ENCODE measurements at regions not wholly inside any gene's neighbourhood (a gene's known extent, or its start where the extent isn't known, plus 50 kb on each side); places are given as distances from the start of the nearest gene placed in this dataset.

DNA sequence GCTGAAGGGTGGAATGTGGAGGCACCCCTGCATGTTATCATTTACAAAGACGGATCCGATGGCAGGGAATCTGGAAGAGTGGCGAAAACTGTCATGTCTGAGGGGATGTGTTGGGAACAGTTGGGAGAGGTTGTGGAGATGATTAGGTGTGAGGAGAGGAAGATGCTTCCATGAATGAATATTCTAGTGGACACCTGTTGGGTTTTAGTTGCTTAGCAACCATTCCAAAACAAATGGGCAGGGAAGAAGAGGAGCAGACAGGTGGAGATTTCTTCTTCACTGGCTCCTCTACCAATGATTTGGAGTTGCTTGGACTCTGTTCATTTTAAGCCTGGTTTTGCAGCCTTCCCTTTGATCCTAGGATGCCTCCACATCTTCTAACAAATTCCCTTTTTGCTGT, 465.3 kb upstream of the CLINT1 start (continued):
- TF ChIP-seq ZNF138 (CRISPR knock-in tag; conservative IDR thresholded peaks at IDR 0.05), result no peak
- TF ChIP-seq, protein P1, sequence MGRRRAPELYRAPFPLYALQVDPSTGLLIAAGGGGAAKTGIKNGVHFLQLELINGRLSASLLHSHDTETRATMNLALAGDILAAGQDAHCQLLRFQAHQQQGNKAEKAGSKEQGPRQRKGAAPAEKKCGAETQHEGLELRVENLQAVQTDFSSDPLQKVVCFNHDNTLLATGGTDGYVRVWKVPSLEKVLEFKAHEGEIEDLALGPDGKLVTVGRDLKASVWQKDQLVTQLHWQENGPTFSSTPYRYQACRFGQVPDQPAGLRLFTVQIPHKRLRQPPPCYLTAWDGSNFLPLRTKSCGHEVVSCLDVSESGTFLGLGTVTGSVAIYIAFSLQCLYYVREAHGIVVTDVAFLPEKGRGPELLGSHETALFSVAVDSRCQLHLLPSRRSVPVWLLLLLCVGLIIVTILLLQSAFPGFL (CRISPR knock-in tag; IDR thresholded peaks at IDR 0.05; ENCODE audit: borderline replicate concordance), result no peak
- no peak for TF ChIP-seq ZNF317 (CRISPR knock-in tag; IDR thresholded peaks at IDR 0.05; ENCODE audit: borderline replicate concordance, low read depth)
- no peak for TF ChIP-seq ATF1 (CRISPR knock-in tag; IDR thresholded peaks at IDR 0.05)
- TF ChIP-seq FOXP1 (CRISPR knock-in tag; IDR thresholded peaks at IDR 0.05; ENCODE audit: borderline replicate concordance), result no peak

DNA sequence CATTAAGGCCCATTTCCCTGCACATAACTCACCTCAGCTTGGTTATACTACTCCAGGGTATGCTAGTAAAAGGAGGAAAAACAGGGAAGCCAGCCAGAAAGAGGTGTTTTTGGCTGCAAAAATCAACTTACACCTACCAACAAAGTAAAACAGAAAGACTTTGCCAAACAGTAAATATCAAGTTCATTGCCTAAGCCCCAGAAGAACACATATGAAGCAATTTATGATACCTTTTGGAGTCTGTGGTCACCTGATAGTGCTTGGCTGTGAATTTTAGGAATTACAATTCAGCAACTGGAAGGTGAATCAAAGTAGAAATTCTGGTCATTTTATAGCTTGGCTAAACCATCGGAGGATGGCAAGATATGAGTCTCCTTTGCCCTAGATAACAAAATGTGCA, 463.7 kb upstream of the CLINT1 start:
- ChIA-PET POLR2A (no interaction called here), CTCF (no interaction called here)
- TF ChIP-seq, protein P2, sequence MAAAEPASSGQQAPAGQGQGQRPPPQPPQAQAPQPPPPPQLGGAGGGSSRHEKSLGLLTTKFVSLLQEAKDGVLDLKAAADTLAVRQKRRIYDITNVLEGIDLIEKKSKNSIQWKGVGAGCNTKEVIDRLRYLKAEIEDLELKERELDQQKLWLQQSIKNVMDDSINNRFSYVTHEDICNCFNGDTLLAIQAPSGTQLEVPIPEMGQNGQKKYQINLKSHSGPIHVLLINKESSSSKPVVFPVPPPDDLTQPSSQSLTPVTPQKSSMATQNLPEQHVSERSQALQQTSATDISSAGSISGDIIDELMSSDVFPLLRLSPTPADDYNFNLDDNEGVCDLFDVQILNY (CRISPR knock-in tag; IDR thresholded peaks at IDR 0.05), result no peak
- TF ChIP-seq, protein P3, sequence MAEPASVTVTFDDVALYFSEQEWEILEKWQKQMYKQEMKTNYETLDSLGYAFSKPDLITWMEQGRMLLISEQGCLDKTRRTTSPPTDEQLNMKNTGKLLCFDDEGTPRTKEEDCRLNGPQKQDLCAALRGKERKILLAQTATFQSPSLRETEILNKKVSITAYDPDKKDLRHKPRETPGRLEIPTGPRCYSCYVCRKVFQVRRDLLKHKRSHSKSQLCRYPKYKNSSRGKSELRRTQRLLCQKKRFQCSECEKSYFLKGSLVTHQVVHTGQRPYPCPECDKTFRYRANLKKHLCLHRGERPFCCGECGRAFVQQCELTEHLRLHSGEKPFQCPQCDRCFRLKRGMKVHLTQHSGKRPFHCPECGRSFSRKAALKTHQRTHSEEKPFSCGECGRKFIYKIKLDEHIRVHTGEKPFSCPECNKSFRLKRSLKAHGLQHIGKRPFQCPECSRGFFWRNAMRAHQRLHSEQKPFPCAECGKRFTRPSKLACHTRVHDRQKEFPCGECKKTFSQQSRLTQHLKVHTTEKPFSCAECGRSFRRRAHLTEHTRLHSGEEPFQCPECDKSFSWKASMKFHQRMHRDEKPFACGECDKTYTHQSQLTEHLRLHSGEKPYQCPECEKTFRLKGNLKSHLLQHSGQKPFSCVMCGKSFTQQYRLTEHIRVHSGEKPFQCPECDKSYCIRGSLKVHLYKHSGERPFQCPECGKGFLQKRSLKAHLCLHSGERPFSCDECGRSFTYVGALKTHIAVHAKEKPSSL (CRISPR knock-in tag; conservative IDR thresholded peaks at IDR 0.05), result no peak
- TF ChIP-seq, protein P4, sequence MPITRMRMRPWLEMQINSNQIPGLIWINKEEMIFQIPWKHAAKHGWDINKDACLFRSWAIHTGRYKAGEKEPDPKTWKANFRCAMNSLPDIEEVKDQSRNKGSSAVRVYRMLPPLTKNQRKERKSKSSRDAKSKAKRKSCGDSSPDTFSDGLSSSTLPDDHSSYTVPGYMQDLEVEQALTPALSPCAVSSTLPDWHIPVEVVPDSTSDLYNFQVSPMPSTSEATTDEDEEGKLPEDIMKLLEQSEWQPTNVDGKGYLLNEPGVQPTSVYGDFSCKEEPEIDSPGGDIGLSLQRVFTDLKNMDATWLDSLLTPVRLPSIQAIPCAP (CRISPR knock-in tag; IDR thresholded peaks at IDR 0.05), result no peak
- TF ChIP-seq, protein P5, sequence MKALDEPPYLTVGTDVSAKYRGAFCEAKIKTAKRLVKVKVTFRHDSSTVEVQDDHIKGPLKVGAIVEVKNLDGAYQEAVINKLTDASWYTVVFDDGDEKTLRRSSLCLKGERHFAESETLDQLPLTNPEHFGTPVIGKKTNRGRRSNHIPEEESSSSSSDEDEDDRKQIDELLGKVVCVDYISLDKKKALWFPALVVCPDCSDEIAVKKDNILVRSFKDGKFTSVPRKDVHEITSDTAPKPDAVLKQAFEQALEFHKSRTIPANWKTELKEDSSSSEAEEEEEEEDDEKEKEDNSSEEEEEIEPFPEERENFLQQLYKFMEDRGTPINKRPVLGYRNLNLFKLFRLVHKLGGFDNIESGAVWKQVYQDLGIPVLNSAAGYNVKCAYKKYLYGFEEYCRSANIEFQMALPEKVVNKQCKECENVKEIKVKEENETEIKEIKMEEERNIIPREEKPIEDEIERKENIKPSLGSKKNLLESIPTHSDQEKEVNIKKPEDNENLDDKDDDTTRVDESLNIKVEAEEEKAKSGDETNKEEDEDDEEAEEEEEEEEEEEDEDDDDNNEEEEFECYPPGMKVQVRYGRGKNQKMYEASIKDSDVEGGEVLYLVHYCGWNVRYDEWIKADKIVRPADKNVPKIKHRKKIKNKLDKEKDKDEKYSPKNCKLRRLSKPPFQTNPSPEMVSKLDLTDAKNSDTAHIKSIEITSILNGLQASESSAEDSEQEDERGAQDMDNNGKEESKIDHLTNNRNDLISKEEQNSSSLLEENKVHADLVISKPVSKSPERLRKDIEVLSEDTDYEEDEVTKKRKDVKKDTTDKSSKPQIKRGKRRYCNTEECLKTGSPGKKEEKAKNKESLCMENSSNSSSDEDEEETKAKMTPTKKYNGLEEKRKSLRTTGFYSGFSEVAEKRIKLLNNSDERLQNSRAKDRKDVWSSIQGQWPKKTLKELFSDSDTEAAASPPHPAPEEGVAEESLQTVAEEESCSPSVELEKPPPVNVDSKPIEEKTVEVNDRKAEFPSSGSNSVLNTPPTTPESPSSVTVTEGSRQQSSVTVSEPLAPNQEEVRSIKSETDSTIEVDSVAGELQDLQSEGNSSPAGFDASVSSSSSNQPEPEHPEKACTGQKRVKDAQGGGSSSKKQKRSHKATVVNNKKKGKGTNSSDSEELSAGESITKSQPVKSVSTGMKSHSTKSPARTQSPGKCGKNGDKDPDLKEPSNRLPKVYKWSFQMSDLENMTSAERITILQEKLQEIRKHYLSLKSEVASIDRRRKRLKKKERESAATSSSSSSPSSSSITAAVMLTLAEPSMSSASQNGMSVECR (CRISPR knock-in tag; IDR thresholded peaks at IDR 0.05; ENCODE audit: borderline replicate concordance), result no peak
- ATAC-seq, result no peak
- Mint-ChIP-seq H3K27me3 (ENCODE audit: low read depth) (no peaks in the 10 kb centered on the region), H3K4me1 (peaks cover 35% of the 10 kb centered on the region), H3K9me3 (no peaks in the 10 kb centered on the region), H3K36me3 (no peaks in the 10 kb centered on the region), H3K27ac (no peak overlapping the region), H3K4me3 (no peak overlapping the region)
- no peak for DNase-seq (ENCODE audit: low spot score)

DNA sequence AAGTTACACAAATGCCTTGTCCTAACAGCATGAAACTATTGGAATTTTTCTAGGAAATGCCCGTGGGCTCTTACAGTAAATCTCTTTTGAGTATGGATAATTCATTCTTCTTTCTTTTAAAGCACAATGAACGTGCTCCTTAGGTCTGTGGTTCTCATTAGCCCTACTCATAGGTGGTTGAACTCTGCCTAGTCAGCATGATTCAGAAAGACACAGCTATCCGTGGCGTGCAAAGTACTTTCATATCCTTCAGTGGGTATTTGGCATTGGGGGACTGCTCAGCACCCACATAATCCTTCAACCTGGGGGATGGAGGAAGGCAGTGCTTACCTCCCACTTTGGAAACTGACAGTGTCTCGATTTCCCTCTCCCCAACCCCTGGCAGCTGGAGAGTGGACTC, 462.0 kb upstream of the CLINT1 start:
- ChIA-PET POLR2A (no interaction called here), CTCF (interaction anchor here (0.7 kb wide), 1 partner anchor 318 kb away, joined by 4 read pairs; no protein-coding TSS in a partner anchor)
- Mint-ChIP-seq H3K27ac (no peak overlapping the region), H3K36me3 (no peaks in the 10 kb centered on the region), H3K4me3 (no peak overlapping the region), H3K27me3 (ENCODE audit: low read depth) (no peaks in the 10 kb centered on the region), H3K9me3 (no peaks in the 10 kb centered on the region), H3K4me1 (peaks cover 27% of the 10 kb centered on the region)
- no peak for DNase-seq (ENCODE audit: low spot score)
- no peak for ATAC-seq
- TF ChIP-seq ZNF396 (CRISPR knock-in tag; IDR thresholded peaks at IDR 0.05; ENCODE audit: borderline replicate concordance) (no peak), ZBTB21 (CRISPR knock-in tag; IDR thresholded peaks at IDR 0.05; ENCODE audit: borderline replicate concordance) (no peak), NFATC4 (CRISPR knock-in tag; IDR thresholded peaks at IDR 0.05) (no peak), NR2C2 (CRISPR knock-in tag; IDR thresholded peaks at IDR 0.05) (no peak), FOXK1 (CRISPR knock-in tag; IDR thresholded peaks at IDR 0.05) (no peak), IRF2 (CRISPR knock-in tag; IDR thresholded peaks at IDR 0.05; ENCODE audit: borderline replicate concordance, low read depth) (no peak), GRHL2 (CRISPR knock-in tag; IDR thresholded peaks at IDR 0.05; ENCODE audit: insufficient replicate concordance, severe bottlenecking) (no peak)
- TF ChIP-seq, protein P6, sequence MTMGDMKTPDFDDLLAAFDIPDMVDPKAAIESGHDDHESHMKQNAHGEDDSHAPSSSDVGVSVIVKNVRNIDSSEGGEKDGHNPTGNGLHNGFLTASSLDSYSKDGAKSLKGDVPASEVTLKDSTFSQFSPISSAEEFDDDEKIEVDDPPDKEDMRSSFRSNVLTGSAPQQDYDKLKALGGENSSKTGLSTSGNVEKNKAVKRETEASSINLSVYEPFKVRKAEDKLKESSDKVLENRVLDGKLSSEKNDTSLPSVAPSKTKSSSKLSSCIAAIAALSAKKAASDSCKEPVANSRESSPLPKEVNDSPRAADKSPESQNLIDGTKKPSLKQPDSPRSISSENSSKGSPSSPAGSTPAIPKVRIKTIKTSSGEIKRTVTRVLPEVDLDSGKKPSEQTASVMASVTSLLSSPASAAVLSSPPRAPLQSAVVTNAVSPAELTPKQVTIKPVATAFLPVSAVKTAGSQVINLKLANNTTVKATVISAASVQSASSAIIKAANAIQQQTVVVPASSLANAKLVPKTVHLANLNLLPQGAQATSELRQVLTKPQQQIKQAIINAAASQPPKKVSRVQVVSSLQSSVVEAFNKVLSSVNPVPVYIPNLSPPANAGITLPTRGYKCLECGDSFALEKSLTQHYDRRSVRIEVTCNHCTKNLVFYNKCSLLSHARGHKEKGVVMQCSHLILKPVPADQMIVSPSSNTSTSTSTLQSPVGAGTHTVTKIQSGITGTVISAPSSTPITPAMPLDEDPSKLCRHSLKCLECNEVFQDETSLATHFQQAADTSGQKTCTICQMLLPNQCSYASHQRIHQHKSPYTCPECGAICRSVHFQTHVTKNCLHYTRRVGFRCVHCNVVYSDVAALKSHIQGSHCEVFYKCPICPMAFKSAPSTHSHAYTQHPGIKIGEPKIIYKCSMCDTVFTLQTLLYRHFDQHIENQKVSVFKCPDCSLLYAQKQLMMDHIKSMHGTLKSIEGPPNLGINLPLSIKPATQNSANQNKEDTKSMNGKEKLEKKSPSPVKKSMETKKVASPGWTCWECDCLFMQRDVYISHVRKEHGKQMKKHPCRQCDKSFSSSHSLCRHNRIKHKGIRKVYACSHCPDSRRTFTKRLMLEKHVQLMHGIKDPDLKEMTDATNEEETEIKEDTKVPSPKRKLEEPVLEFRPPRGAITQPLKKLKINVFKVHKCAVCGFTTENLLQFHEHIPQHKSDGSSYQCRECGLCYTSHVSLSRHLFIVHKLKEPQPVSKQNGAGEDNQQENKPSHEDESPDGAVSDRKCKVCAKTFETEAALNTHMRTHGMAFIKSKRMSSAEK (CRISPR knock-in tag; IDR thresholded peaks at IDR 0.05; ENCODE audit: borderline replicate concordance), result no peak

Data from WTC11 (cell line).